Progenitor cell of endocrine pancreas (in vitro differentiated cells): ENCODE measurements at regions not wholly inside any gene's neighbourhood (a gene's known extent, or its start where the extent isn't known, plus 50 kb on each side); places are given as distances from the start of the nearest gene placed in this dataset.
"Not testable (repeated sequence)": the region's sequence is repeated elsewhere in the genome, so short reads cannot be mapped to it uniquely, and the experiment has no call there.

Experiments used
- DNase-seq: peaks from one replicate; pipeline ENCODE4 v3.0.0; 2021; ENCODE audit warnings: low spot score; ENCODE audit not compliant: unreplicated experiment
- H3K27ac Mint-ChIP-seq: 2 replicates; pipeline ENCODE4 v1.8.0; 2021; ENCODE audit warnings: mild to moderate bottlenecking, moderate library complexity, mixed read lengths
- H3K27me3 Mint-ChIP-seq: 2 replicates; pipeline ENCODE4 v1.8.0; 2021; ENCODE audit warnings: mixed read lengths
- H3K36me3 Mint-ChIP-seq: 2 replicates; pipeline ENCODE4 v1.8.0; 2022; ENCODE audit warnings: mixed read lengths; ENCODE audit not compliant: insufficient read depth
- H3K4me1 Mint-ChIP-seq: 2 replicates; pipeline ENCODE4 v1.8.0; 2021; ENCODE audit warnings: low read depth, mixed read lengths
- H3K4me3 Mint-ChIP-seq: 2 replicates; pipeline ENCODE4 v1.8.0; 2021; ENCODE audit warnings: low read depth, mild to moderate bottlenecking, moderate library complexity, mixed read lengths
- H3K9me3 Mint-ChIP-seq: 2 replicates; pipeline ENCODE4 v1.8.0; 2021; ENCODE audit warnings: low read depth, mixed read lengths
- TF ChIP-seq, protein P1 (sequence below): fragments of 200-600 bp; sonication (generic); IDR thresholded peaks from one replicate; pipeline ENCODE4 v1.5.0; 2021; ENCODE audit warnings: antibody characterized with exemption, mild to moderate bottlenecking; ENCODE audit not compliant: unreplicated experiment

DNA sequence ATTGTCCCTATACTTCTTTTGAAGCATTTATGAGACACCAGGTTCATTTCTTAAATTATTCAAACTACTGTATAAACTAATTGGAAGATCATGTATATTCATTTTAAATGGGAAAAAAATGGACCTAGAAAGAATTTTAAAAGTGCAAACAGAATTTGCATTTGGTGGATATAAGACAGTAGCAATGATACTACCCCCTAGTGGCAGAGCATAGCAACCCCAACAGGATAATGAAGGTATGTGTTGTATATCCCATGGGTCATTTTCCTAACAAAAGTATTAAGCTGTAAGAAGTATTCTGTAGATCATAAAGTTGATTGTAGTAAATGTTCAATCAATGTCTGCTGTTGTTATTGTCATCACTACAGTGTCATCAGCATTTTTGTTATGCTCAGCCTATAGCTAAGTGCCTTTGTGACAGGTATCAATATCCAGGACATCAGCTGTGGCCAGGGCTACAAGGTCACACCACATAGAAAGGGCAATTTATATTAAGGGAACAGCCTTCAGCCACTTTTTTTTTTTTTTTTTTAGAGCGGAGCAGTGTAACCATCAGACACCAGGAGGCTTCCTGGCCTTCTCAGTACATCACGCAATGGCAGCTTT is 175.8 kb downstream of the FOXB1 start:
- DNase-seq = no peak
- peaks cover 21% of the 10 kb centered on the region for H3K27me3 Mint-ChIP-seq
- no peaks in the 10 kb centered on the region for H3K4me1 Mint-ChIP-seq
- H3K36me3 Mint-ChIP-seq = no peaks in the 10 kb centered on the region
- TF ChIP-seq, protein P1, sequence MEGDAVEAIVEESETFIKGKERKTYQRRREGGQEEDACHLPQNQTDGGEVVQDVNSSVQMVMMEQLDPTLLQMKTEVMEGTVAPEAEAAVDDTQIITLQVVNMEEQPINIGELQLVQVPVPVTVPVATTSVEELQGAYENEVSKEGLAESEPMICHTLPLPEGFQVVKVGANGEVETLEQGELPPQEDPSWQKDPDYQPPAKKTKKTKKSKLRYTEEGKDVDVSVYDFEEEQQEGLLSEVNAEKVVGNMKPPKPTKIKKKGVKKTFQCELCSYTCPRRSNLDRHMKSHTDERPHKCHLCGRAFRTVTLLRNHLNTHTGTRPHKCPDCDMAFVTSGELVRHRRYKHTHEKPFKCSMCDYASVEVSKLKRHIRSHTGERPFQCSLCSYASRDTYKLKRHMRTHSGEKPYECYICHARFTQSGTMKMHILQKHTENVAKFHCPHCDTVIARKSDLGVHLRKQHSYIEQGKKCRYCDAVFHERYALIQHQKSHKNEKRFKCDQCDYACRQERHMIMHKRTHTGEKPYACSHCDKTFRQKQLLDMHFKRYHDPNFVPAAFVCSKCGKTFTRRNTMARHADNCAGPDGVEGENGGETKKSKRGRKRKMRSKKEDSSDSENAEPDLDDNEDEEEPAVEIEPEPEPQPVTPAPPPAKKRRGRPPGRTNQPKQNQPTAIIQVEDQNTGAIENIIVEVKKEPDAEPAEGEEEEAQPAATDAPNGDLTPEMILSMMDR = peak; percentile 82
- no peak overlapping the region for H3K27ac Mint-ChIP-seq
- H3K9me3 Mint-ChIP-seq = no peaks in the 10 kb centered on the region
- no peak overlapping the region for H3K4me3 Mint-ChIP-seq

DNA sequence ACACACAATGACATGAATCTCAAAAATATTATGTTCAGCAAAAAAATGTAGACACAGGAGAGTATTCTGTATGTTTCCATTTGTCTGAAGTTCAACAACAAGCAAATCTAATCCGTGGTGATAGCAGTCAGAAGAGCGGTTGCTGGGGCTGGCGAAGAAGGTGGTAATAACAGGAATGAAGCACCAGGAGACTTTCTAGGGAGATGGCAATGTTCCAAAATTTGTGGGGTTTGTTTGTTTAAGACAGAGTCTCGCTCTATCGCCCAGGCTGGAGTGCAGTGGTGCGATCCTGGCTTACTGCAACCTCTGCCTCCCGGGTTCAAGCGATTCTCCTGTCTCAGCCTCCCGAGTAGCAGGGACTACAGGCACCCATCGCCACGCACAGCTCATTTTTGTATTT is 177.8 kb downstream of the FOXB1 start:
- H3K36me3 Mint-ChIP-seq, DNase-seq, H3K4me3 Mint-ChIP-seq, H3K27ac Mint-ChIP-seq, H3K4me1 Mint-ChIP-seq, H3K9me3 Mint-ChIP-seq: not testable (repeated sequence)
- H3K27me3 Mint-ChIP-seq = peaks cover 19% of the 10 kb centered on the region

DNA sequence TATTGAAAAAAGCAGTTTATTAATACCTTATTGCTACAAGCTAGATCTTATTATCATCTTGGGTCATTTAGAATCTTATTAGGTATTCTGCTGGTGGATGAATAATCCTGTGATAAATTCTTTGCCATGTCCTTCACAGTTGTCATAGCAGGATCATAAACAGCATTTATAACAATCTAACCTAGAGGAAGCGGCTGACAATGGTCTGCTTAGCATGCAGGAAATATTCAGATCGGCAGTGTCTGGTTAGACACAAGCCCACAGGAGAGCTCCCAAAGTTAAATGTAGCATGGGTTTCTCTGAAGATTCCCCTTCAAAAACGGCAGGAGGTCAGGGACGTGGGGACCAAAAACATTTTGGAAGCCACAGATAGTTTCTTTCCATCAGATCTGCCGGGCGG is 179.3 kb downstream of the FOXB1 start:
- no peak for DNase-seq
- H3K4me1 Mint-ChIP-seq = no peaks in the 10 kb centered on the region
- peaks cover 14% of the 10 kb centered on the region for H3K27me3 Mint-ChIP-seq
- no peak overlapping the region for H3K4me3 Mint-ChIP-seq
- TF ChIP-seq, protein P1 = no peak
- H3K27ac Mint-ChIP-seq = no peak overlapping the region
- no peaks in the 10 kb centered on the region for H3K9me3 Mint-ChIP-seq
- H3K36me3 Mint-ChIP-seq = no peaks in the 10 kb centered on the region

DNA sequence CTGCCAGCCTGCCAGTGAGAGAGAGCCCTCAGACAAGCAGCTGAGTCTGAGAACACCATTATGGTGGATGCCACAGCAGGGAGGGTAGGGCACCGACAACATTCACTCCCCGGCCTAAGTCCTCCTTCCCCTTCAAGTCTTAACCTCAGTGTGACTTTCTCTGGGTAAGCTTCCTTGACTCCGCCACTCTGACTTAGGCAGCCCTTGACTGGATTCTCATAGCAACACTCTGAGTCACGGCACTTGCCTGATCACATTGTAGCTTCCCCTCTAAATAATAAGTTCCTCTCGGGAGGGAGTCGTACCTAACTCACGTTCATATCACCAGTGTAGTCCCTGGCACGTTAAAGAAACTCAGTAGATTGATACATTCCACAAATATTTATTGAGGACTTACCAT is 180.5 kb downstream of the FOXB1 start:
- Mint-ChIP-seq H3K4me3 (no peak overlapping the region), H3K27ac (no peak overlapping the region), H3K36me3 (no peaks in the 10 kb centered on the region), H3K4me1 (no peaks in the 10 kb centered on the region), H3K9me3 (no peaks in the 10 kb centered on the region), H3K27me3 (peaks cover 13% of the 10 kb centered on the region)
- no peak for DNase-seq
- TF ChIP-seq, protein P1 = no peak

DNA sequence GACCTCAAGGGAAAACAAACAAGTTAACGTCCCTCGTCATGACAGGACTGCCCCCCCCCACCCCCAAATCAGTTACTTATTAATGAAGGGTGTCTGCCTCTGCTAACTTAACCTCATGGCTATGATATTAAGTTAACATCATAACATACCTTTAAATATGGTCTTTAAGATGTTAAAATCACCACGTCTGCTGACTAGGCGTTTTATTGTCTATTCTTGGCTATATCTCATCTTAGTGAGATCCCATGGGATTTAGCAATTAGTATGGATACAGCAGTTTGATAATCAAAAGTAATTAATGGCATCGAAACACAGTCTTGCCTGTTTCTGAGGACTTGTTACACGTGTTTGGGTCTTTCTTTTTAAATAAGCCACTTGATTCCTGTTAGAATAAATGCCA is 186.9 kb downstream of the FOXB1 start:
- TF ChIP-seq, protein P1 = no peak
- DNase-seq = no peak
- Mint-ChIP-seq H3K27me3 (peaks cover 9% of the 10 kb centered on the region), H3K27ac (no peak overlapping the region), H3K36me3 (no peaks in the 10 kb centered on the region), H3K4me1 (no peaks in the 10 kb centered on the region), H3K9me3 (no peaks in the 10 kb centered on the region), H3K4me3 (no peak overlapping the region)

DNA sequence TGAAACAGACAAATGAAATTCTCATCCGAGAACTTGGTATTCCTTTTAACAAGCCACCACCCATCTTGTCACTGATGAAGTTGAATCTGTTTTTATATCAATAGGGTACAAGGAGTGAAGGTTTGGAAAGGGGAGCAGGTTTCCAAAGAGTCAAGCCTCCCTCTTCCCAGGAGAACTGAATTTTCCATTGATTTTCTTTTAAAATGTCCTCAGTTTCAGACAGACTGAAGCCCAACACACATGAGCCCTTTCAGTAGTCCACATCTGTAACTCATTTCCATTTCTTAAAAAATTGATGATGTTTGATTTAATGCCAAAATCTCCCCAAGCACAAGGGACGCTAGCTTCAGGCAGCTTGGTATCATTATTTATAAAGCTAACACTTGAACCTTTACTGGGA is 187.7 kb downstream of the FOXB1 start:
- Mint-ChIP-seq H3K4me1 (no peaks in the 10 kb centered on the region), H3K27me3 (peaks cover 13% of the 10 kb centered on the region), H3K27ac (no peak overlapping the region), H3K9me3 (no peaks in the 10 kb centered on the region), H3K4me3 (no peak overlapping the region), H3K36me3 (no peaks in the 10 kb centered on the region)
- TF ChIP-seq, protein P1 = no peak
- no peak for DNase-seq
